Muscle of arm (tissue), 1 donor: ENCODE measurements at regions not wholly inside any gene's neighbourhood (a gene's known extent, or its start where the extent isn't known, plus 50 kb on each side); places are given as distances from the start of the nearest gene placed in this dataset.

ENCODE experiments used
- DNase-seq: peaks from one replicate; pipeline ENCODE4 v3.0.0-alpha.2; 2013

GRCh38 chr2:7813541-7814292, 868.1 kb upstream of the ID2 start:
- peak; percentile 53 for DNase-seq

GRCh38 chr2:7815726-7816125, 866.1 kb upstream of the ID2 start:
- no peak for DNase-seq

GRCh38 chr2:7816233-7816632, 865.6 kb upstream of the ID2 start:
- no peak for DNase-seq

- DNase-seq: no peak
These were observed 864.9 kb upstream of the ID2 start for GRCh38 chr2:7816944-7817343.

GRCh38 chr2:7819316-7819715, 862.5 kb upstream of the ID2 start:
- DNase-seq: no peak

- no peak for DNase-seq
These were observed 862.0 kb upstream of the ID2 start for GRCh38 chr2:7819850-7820249.

- DNase-seq: no peak
These were observed 857.6 kb upstream of the ID2 start for GRCh38 chr2:7824211-7824610.

- DNase-seq: no peak
These were observed 856.1 kb upstream of the ID2 start for GRCh38 chr2:7825591-7826312.

- DNase-seq: no peak
These were observed 855.2 kb upstream of the ID2 start for GRCh38 chr2:7826656-7827055.

GRCh38 chr2:7829241-7829640, 852.6 kb upstream of the ID2 start:
- DNase-seq: no peak

GRCh38 chr2:7830616-7831015, 851.2 kb upstream of the ID2 start:
- DNase-seq: no peak

- DNase-seq: no peak
These were observed 846.7 kb upstream of the ID2 start for GRCh38 chr2:7835151-7835550.

GRCh38 chr2:7835693-7836680, 845.9 kb upstream of the ID2 start:
- no peak for DNase-seq

GRCh38 chr2:7837237-7837760, 844.6 kb upstream of the ID2 start:
- DNase-seq: no peak

GRCh38 chr2:7838669-7839068, 843.2 kb upstream of the ID2 start:
- DNase-seq: no peak

GRCh38 chr2:7840651-7841380, 841.0 kb upstream of the ID2 start:
- no peak for DNase-seq

- DNase-seq: no peak
These were observed 840.1 kb upstream of the ID2 start for GRCh38 chr2:7841751-7842150.

- DNase-seq: no peak
These were observed 837.4 kb upstream of the ID2 start for GRCh38 chr2:7844414-7844965.

GRCh38 chr2:7845332-7845731, 836.5 kb upstream of the ID2 start:
- DNase-seq: no peak

- no peak for DNase-seq
These were observed 835.2 kb upstream of the ID2 start for GRCh38 chr2:7846607-7847006.

GRCh38 chr2:7847321-7847720, 834.5 kb upstream of the ID2 start:
- no peak for DNase-seq
